CD1c-positive myeloid dendritic cell (primary cell): ENCODE measurements at regions not wholly inside any gene's neighbourhood (a gene's known extent, or its start where the extent isn't known, plus 50 kb on each side); places are given as distances from the start of the nearest gene placed in this dataset.

Source experiments
- DNase-seq: peaks from one replicate; pipeline ENCODE4 v3.0.0-alpha.2; 2016; ENCODE audit errors: extremely low spot score

DNA sequence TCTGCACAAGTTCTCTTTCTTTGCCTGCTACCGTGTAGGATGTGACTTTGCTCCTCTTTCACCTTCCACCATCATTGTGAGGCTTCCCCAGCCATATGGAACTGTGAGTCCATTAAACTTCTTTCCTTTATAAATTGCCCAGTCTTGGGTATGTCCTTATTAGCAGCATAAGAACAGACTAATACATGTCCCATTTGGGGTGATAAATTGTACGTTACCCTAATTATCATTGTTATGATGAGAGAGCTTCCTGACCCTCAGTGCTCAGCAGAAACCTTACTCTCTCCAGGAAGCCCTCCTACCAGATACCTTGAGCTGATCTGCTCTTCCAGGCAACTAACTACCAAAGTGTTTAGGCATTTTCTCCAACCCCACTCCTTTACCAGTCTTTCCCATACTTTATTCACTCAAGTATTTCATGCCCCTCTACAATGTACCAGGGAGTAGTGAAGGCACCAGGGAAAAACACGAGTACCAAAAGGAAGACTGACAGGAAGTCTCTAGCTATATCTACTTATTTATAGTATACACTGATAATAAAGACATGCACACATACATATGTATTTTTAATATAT lies 196.2 kb downstream of the MYCN start:
- no peak for DNase-seq

DNA sequence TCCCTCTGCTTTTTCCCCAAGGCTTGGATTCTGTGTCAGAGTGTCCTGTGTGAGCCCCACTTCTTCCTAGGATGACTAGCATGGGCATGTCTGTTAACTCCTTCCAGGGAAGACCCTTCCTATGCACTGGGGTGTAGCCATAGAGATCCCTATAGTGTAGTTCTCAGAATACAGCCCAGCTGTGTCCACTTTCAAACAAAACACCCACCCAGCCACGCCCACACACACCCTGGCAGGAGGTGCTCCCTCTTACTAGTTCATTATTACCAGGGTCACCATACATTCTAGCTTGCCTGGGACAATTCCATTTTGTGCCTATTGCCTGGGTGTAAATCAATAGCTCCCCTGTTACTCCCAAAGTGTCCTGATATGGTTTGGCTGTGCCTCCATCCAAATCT lies 195.6 kb downstream of the MYCN start:
- no peak for DNase-seq

DNA sequence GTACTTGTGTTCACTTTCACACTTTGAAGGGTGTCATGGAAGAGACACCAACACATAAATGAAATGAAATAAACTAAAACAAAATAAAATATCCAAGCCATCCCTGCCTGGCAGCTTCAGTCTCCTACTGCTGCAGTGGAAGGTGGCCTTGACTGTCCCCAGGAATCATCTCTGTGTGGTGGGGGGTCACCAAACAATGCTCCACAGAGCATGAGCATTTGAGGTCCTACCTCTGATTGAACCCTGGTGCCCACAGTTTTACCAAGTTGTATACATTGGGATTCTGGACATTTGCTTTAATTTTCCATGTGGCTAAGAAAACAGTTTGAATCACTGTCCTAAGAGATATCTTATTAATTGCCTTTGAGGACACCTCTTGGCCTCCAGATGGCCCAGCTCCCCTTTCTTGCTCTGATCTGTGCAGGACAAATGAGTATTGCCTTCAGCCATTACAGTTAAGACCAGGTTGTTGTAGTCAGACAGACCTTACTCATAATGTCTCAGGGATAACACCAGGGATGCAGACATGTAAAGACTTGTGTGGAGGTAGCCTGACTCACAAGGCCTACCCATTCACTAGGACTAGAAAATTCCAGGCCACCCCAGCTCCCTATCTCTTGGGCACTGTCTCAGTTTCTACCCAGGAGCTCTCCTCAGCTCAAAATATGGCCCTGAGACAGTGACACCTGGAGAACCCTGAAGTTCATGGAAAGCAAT lies 195.0 kb downstream of the MYCN start:
- DNase-seq, result no peak

DNA sequence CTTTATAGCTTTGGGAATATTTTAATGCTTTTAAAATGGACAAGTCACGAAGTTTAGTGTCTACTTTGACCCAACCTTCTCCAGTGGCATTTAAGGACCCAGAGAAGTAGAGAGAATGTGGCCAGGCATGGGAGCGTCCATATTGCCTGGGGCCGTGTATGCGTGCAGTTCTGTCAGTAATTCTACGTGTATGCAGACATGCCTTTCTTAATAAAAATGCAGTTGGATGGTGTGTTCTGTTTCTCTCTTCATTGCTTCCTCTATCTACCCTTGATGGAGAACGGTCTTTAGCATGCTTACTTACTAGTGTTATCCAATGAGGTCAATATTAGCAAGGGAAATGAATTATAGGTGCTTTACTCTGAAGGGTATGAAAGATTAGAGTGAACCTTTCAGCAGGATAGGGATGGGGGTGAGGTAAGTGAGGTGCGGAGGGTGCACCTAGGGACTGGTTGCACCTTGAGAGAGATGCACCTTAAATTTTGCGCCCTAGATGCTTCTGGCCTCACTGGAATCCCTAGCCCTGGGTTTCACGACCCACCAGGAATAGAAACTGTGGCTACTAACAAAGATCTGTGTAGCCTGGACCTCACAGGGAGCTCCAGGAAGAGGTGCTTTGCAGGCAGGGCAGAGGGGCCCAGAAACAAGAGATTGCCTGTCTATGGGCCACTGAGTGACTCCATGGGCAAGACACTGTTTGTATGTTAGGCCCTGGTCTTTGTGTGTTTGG lies 194.3 kb downstream of the MYCN start:
- no peak for DNase-seq

DNA sequence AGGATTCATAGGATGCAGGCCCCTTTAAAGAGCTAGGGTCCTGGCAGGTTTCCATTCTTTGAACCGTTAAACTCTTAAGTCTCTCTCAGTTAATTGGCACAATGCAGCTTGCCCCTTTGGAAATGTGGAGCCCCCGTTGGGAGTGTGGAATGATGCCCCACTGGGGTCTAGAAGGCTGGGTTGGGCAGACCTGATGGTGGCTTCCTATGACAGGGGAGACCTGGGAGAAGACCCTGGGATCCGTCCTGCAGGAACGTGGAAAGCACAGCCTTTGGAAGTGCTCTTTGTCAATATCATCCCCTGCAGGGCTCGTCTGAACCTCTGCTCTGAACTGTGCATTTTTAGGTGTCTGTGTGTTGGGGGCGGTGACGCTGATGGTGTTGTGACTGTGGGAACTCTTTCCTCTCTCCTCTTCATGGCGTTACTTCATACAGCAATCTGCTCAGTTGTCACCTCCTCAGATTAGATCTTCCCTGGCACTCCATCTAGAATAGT lies 190.6 kb downstream of the MYCN start:
- no peak for DNase-seq

DNA sequence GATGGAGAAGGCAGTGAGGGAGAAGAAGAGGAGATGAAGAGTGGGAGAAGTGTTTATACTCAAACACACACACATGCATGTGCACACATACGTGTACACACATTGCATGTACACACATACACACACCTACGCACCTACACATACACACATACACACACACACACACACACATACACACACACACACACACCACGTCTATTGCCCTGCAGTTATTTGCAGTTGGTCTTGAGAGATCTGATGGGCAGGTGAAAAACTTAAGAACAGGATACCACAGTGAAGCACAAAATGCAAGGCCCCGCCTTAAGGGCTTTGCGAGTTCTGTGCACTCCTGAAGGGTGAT lies 190.2 kb downstream of the MYCN start:
- DNase-seq, result no peak

DNA sequence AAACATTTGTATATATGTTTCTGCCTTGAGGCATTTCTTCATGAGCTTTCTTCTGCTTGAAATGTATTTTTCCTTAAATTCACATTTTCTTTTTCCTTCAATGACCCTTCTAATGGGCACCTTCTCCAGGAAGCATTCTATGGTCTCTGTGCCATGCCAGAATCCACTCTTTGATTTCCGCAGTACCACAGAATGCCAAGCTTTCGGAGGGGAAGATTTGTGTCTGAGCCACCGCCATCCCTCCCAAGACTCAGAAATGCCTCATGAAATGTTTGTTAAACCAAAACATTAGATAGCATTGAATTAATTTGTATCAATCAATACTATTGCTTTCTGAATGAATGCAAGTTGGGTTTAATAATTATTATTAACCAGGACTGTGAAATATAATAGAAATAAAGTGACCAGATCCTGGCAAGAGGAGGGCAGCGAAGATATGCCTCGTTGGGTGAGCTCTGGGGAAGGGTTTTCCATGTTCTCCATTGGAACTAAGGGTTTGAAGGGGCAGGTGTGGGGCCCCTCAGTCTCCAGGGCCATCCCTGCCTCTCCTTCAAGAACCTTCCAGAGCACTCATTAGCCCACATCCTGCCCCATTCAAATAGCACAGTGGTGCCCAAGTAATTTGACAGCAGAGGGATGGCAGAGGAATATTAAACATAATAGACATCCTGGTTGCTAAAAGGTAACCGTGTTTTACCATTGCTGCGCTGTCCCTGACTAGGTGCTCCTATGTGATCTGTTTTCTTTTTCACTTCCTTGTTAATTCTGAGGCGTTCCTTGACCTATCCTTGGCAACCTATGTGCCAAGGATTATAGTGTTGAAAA lies 189.6 kb downstream of the MYCN start:
- no peak for DNase-seq

DNA sequence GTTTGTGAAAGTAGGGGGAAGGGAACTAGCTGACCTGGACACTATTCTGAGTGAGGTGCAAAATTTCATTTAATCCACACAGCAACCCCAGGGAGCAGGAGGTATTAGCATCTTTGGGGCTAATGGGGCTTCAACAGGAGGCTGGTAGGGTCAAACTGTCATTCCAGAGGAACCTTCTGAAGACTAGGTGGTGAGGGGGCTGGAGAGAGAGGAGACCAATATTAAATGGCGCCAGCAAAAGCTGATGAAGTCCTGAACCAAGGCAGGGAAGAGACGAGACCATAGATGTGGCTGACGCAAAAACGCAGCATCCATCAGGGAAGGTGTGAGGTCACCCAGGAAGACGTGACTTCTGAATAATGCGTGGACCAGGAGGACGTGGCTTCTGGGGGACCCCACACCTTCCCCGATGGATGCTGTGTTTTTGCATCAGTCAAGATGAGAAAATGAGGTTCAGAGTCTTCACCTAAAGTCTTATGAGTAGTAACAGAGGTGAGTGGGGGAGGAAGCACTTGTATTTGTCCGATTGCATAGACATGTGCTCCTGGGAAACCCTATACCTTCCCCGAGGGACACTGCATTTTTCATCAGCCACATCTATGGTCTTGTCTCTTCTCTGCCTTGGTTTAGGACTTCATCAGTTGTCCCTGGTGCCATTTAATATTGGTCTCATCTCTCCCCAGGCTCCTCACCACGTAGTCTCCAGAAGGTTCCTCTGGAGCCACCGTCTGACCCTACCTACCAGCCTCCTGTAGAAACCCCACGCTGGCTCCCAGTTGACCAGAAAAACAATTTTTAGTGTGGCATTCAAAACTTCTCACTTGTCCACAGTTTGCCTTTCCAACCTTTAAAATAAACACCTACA lies 188.6 kb downstream of the MYCN start:
- no peak for DNase-seq

DNA sequence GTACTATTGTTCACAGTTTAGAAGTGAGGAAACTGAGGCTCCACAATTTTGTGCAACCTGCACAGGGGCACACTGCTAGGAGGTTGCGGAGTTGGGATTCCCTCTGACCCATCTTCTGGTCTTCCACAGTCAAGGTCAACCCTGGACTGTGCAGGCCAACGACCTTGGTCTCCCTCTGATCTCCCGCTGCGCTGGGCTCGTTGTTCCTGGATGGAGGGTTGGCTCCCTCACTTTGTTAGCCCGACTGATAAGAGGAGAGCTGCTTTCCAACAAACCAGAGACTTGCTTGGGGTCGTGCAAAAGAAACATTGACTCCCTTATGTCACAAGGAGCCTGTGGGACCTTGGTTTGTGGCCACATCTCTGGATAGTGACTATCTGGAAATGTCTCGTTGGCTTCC lies 187.6 kb downstream of the MYCN start:
- DNase-seq, result no peak

DNA sequence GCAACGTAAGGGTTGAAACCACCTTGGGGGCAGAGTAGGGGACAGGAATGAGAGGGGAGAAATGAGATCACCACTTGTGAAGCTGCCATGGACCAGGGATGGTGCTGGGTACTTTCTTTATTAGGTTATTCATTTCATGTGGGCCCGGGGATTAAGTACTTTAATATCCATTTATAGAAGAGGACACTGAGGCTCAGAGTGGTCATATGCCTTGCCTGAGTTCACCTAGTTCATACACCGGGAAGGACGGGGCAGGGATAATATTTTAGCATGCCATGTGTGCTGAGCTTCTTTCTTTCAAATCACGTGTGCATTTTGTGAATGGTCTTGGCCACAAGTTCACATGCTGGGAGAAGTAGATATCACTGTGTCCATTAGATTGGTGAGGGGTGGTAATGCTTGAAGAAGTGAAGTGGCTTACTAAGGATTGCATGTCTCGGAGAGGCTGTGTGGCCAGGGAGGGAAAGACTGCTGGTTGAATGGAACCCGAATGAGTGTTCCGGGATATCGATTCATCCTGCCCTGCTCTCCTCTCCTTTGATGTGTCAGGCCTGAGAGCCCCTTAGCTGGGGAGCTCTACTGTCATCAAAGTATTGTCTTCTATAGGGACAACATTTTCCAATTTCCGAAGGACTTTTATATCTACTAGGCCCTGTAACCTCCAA lies 187.1 kb downstream of the MYCN start:
- DNase-seq, result no peak

DNA sequence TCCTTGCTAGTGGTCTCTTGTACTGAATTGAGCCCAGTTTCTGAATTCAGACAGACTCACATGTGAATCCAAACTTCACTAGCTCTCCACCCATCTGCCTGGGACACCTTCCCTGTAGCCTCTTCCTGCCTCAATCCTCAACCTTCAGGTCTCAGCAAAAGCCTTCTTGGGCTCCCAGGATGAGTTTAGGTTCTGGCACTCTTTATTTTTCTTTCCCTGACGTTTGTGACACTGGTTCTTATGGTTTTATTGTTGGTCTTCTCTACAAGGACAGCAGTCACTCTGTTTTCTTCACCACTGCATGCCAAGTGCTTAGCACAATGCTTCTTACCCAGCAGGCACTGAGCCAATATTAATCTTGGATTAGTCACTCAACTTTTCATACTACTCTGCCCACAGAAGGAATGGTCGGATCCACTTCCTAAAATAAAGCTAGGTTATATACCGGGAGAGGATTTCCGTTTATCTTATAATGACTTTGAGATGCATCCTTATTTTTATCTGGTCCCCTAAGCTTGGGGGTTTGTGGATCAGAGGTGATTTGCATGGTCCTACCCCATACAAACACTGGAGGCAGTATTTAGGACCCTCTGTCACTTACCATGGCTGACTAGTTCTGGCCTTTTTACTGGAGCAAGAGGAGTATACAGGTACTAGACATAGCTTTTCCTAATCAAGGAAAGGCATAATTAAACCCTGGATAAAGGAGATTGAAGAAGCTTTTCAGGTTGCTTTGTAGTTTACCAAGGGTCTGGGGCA lies 186.3 kb downstream of the MYCN start:
- DNase-seq, result no peak

DNA sequence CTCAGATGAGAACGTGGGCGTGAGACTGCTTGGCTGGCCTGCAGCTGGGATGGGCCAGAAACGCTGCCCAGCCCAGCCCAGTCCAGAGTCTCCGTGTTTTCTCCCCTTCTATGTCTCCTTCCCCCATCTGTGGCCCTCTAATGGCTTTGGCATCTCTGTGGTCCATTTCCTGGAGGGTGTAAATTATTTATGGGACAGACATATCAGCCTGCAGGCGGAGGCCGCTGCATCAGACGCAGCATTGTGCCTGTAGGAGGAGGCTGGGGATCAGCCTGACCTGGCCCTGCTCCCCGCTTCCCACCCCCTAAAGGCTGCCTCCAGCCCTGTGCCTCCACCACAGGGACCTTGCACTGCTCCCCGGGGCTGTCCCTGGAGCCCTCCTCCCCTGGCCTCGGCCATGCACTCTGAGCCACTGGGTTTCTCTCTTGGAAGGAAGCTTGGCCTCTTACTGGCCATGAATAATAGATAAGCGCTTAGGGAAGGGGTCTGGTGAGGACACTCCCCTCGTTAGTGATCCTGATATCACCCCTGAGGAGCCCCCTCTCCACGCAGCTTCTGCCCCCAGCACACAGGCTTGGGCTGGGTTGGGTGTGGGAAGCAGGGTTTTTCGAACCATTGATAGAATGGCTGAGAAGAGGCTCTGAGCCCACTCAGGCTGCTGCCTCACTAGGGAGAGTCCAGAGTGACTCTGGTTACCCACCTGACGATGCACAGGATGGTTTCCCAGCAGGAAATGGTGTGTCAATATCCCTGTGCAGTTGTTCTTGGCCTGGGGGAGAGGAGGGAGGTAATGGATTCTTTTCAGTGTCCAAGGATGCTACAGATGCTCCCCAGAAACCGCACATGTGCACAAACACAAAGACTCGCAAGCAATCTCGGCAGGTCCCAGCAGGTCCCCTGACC lies 185.5 kb downstream of the MYCN start:
- no peak for DNase-seq

DNA sequence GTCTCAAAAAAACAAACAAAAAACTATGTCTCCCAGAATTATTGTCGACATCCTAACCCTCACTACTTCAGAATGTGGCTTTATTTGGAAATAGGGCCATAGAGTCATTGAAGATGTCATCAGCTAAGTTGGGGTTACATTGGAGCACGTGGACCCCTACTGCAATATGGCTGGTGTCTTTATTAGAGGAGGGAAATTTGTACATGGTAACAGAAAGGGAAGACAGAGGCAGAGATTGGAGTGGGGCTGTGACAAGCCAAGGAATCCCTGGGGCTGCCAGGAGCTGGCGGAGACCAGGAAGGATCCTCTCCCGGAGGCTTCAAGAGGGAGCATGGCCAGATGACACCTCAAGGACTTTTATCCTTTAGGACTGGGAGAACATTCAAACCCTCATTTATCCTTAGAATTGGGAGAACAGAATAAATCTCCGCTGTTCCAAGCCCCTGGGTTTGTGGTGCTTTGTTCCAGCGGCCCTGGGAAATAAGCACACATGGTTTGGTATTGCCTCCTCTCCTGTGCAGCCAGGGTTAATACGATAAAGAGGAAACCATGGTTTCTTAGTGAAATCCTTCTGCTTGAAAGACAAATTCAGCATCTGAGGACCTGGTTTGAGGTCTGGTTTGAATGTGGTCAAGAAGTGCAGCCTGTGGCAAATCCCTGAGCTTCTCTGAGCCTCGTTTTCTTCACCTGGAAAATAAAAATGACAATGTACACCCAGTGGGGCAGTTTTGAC lies 184.7 kb downstream of the MYCN start:
- DNase-seq, result no peak

DNA sequence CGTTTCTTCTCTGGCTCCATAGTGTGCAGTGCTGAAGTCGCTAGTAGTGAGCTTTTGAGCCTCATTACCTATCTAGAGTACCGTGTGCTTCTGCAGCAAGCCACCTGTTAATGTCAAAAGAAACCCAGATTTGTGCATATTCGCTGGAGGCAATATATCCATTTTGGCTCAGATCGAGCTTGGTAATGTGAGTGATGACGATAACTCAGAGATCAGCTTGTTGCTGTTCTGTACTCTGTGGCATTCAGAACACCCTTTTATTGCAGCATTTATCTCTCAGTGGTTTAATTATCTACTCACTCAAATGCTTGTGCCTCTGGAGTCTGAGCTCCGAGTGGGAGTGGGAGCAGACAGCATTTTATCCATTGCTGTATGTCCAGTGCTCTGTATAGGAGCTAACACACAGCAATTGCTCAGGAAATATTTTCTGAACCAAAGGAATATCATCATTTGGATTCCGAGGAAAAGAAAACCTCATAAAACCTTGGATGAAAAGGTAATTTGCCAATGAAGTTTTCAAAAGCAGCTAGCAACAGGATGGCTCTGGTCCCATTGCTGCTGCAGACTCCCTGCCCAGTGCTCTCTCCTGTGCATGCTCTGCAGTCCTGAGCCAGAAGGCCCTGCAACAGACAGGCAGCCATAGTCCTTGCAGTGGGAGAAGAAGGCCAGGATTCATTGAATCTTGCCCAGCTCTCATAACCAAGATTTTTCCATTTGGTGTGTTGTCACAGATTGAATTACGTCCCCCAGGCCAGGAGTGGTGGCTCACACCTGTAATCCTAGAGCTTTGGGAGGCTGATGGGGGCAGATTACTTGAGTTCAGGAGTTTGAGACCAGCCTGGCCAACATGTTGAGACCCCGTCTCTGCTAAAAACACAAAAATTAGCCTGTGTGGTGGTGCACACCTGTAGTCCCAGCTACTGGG lies 183.8 kb downstream of the MYCN start:
- DNase-seq, result no peak

DNA sequence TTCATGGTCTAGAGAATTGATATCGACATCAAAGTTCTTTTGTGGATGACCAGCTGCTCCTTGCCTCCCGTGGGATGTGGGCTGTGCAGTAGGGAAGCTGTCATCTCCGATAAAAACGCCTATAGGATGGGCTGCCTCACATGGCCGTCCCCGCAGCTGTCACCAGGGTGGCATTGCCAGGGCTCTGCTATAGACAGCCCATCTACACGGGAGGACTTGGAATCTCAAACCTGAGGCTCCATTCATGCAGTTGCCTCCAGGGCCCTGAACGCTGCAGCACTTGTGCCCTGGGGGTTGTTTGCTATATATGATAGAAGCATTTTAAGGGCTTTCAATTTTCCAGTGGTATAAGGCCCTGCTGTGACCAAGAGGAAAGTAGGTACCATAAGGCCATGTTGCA lies 183.1 kb downstream of the MYCN start:
- DNase-seq, result no peak

DNA sequence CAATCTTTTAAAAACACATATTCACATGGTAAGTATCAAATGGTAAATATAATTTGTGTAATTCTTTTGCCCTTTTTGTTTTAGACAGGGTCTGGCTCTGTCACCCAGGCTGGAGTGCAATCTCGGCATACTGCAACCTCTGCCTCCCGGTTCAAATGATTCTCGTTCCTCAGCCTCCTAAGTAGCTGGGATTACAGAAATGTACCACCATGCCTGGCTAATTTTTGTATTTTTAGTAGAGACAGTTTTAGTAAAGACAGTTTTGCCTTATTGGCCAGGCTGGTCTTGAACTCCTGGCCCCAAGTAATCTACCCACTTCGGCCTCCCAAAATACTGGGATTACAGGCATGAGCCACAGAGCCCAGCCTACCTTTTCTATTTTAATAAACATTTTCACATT lies 182.2 kb downstream of the MYCN start:
- DNase-seq, result no peak

DNA sequence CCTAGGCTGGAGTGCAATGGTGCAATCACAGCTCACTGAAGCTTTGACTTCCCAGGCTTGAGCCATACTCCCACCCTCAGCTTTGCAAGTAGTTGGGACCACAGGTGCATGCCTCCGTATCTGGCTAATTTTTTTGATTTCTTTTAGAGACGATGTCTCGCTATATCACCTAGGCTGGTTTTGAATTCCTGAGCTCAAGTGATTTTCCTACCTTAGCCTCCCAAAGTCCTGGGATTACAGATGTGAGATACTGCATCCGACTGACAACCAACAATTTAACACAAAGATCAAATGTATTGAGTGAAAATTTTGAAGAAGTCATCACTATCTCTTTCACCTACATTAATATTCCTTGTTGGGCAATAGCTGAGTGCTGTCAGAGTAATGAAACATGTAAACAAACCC lies 181.6 kb downstream of the MYCN start:
- no peak for DNase-seq
